OCI-LY3 (cell line): ENCODE measurements at regions not wholly inside any gene's neighbourhood (a gene's known extent, or its start where the extent isn't known, plus 50 kb on each side); places are given as distances from the start of the nearest gene placed in this dataset.

Experiments
- EZH2phosphoT487 ChIP-seq: fragments of 200-600 bp; shearing (Covaris generic); IDR thresholded peaks from 2 replicates; pipeline ENCODE4 v1.6.1; 2018; ENCODE audit warnings: antibody characterized with exemption, mixed run types, low read depth
- TF ChIP-seq, protein P1 (sequence below): fragments of 200-600, 300-600 bp; sonication (generic); IDR thresholded peaks from 2 replicates; pipeline ENCODE4 v1.5.1; 2014; ENCODE audit warnings: antibody characterized with exemption, low read length, low read depth

DNA sequence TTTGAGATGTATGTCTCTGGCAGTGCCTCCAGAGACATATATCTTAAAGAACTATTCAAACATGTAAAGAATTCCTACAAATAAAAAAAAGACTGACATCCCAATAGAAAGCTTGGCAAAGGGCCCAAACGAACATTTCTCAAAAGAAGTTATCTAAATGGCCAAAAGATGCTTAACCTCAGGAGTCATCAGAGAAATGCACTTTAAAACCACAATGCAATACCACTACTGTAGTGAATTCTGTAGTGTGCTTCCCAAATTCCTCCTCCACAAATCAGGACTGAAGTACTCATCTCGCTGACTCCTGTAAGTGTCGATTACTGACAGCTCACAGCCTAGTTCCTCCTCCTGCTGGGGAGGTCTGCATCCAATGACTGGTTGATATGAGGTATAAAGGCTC is 129.0 kb upstream of the MAMLD1 start:
- TF ChIP-seq, protein P1, sequence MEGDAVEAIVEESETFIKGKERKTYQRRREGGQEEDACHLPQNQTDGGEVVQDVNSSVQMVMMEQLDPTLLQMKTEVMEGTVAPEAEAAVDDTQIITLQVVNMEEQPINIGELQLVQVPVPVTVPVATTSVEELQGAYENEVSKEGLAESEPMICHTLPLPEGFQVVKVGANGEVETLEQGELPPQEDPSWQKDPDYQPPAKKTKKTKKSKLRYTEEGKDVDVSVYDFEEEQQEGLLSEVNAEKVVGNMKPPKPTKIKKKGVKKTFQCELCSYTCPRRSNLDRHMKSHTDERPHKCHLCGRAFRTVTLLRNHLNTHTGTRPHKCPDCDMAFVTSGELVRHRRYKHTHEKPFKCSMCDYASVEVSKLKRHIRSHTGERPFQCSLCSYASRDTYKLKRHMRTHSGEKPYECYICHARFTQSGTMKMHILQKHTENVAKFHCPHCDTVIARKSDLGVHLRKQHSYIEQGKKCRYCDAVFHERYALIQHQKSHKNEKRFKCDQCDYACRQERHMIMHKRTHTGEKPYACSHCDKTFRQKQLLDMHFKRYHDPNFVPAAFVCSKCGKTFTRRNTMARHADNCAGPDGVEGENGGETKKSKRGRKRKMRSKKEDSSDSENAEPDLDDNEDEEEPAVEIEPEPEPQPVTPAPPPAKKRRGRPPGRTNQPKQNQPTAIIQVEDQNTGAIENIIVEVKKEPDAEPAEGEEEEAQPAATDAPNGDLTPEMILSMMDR, result no peak
- no peak for TF ChIP-seq EZH2phosphoT487
